PC-9 (cell line): ENCODE measurements at regions not wholly inside any gene's neighbourhood (a gene's known extent, or its start where the extent isn't known, plus 50 kb on each side); places are given as distances from the start of the nearest gene placed in this dataset.

Source experiments
- BruUV-seq: library from RNA; stranded (reverse); fragments of 400-500 nt; replicated peaks from 2 replicates; lab custom pipeline; 2021; lab: Mats Ljungman, UMichigan
- CTCF ChIA-PET: fragments of 300-600 bp; sonication (Branson Sonifier 250); formaldehyde crosslinking; loops from one replicate; lab custom pipeline; 2022; ENCODE audit warnings: antibody characterized with exemption; lab: Charles Lee
- POLR2A ChIA-PET: fragments of 300-600 bp; sonication (Branson Sonifier 250); formaldehyde crosslinking; loops from one replicate; lab custom pipeline; 2022; ENCODE audit warnings: antibody characterized with exemption; ENCODE audit not compliant: unreplicated experiment; lab: Charles Lee
- DNase-seq, 2 experiments: peaks; one replicate each; pipeline versions ENCODE4 v3.0.0 to v3.0.0-alpha.2; 2015 to 2022; ENCODE audit warnings: mixed read lengths in 1 of 2
- H2AFZ ChIP-seq: fragments of 200-600 bp; sonication (generic); 2 replicates; pipeline ENCODE4 v1.8.1; 2017; ENCODE audit warnings: antibody characterized with exemption
- H3F3A ChIP-seq: fragments of 200-600 bp; sonication (generic); 2 replicates; pipeline ENCODE4 v1.8.1; 2017; ENCODE audit warnings: antibody characterized with exemption, mild to moderate bottlenecking, low read depth; ENCODE audit not compliant: insufficient read depth
- H3K27ac ChIP-seq: fragments of 200-600 bp; sonication (generic); 2 replicates; pipeline ENCODE4 v1.6.1; 2016; ENCODE audit warnings: mixed run types
- H3K27me3 ChIP-seq: fragments of 200-600 bp; sonication (generic); 2 replicates; pipeline ENCODE4 v1.6.1; 2016; ENCODE audit warnings: low read depth, mixed run types; ENCODE audit not compliant: insufficient read depth
- H3K36me3 ChIP-seq: fragments of 200-600 bp; sonication (generic); 2 replicates; pipeline ENCODE4 v1.6.1; 2016; ENCODE audit warnings: low read depth, mixed run types
- H3K4me1 ChIP-seq: fragments of 200-600 bp; sonication (generic); replicated peaks from 2 replicates; pipeline ENCODE4 v1.6.1; 2016; ENCODE audit warnings: mixed run types; ENCODE audit not compliant: insufficient read depth
- H3K4me2 ChIP-seq: fragments of 200-600 bp; sonication (generic); 2 replicates; pipeline ENCODE4 v1.6.1; 2017; ENCODE audit warnings: mixed run types
- H3K4me3 ChIP-seq: fragments of 200-600 bp; sonication (generic); 2 replicates; pipeline ENCODE4 v1.6.1; 2016; ENCODE audit warnings: mixed run types
- H3K79me2 ChIP-seq: fragments of 200-600 bp; sonication (generic); 2 replicates; pipeline ENCODE4 v1.6.1; 2017; ENCODE audit warnings: low read depth, mixed run types
- H3K9me2 ChIP-seq: fragments of 200-600 bp; sonication (generic); 2 replicates; pipeline ENCODE4 v1.8.1; 2017; ENCODE audit warnings: mild to moderate bottlenecking; ENCODE audit not compliant: insufficient read depth
- H3K9me3 ChIP-seq: fragments of 200-600 bp; sonication (generic); 2 replicates; pipeline ENCODE4 v1.8.1; 2016; ENCODE audit warnings: low read depth; ENCODE audit not compliant: insufficient read depth
- H4K20me1 ChIP-seq: fragments of 200-600 bp; sonication (generic); 2 replicates; pipeline ENCODE4 v1.8.1; 2017; ENCODE audit not compliant: insufficient read depth
- CTCF ChIP-seq: fragments of 200-600 bp; sonication (generic); conservative IDR thresholded peaks from 2 replicates; pipeline ENCODE4 v1.6.1; 2017; ENCODE audit warnings: mixed run types, antibody characterized with exemption, mild to moderate bottlenecking, moderate library complexity
- EZH2 ChIP-seq: fragments of 200-600 bp; sonication (generic); IDR thresholded peaks from 2 replicates; pipeline ENCODE4 v1.8.0; 2017; ENCODE audit warnings: antibody characterized with exemption, low read depth
- intact Hi-C: fragments of 100-400 bp; cut with micrococcal nuclease; formaldehyde crosslinking; loops from one replicate; pipeline ENCODE4 v1.10.0; 2022; ENCODE audit not compliant: unreplicated experiment

GRCh38 chr13:69178000-69178399 lies 929.6 kb upstream of the ATXN8OS start:
- H3K4me2 ChIP-seq = no peak overlapping the region
- no peak for TF ChIP-seq CTCF
- no peak for TF ChIP-seq EZH2
- BruUV-seq = no TSS peak
- ChIA-PET CTCF (no interaction called here), POLR2A (no interaction called here)
- no peaks in the 10 kb centered on the region for H4K20me1 ChIP-seq
- no peak overlapping the region for H2AFZ ChIP-seq
- no peaks in the 10 kb centered on the region for H3K9me3 ChIP-seq
- H3K36me3 ChIP-seq = no peaks in the 10 kb centered on the region
- no peak for DNase-seq
- H3K79me2 ChIP-seq = no peaks in the 10 kb centered on the region
- H3K27ac ChIP-seq = no peak overlapping the region
- no peaks in the 10 kb centered on the region for H3K27me3 ChIP-seq
- no peaks in the 10 kb centered on the region for H3F3A ChIP-seq
- no peaks in the 10 kb centered on the region for H3K4me1 ChIP-seq
- no peaks in the 10 kb centered on the region; the same call in 1 of the 2 replicates for H3K9me2 ChIP-seq
- intact Hi-C loops = no loop called here
- H3K4me3 ChIP-seq = no peak overlapping the region

- no peaks in the 10 kb centered on the region for H3K79me2 ChIP-seq
- H3K27me3 ChIP-seq = no peaks in the 10 kb centered on the region
- H3F3A ChIP-seq = no peaks in the 10 kb centered on the region
- no peaks in the 10 kb centered on the region for H3K36me3 ChIP-seq
- no peaks in the 10 kb centered on the region for H3K9me2 ChIP-seq
- no TSS peak for BruUV-seq
- TF ChIP-seq EZH2 (no peak), CTCF (no peak)
- no peaks in the 10 kb centered on the region for H3K4me1 ChIP-seq
- no peaks in the 10 kb centered on the region for H3K9me3 ChIP-seq
- no peak for DNase-seq
- peak overlapping the region; percentile 58; the same call in 1 of the 2 replicates for H2AFZ ChIP-seq
- intact Hi-C loops = no loop called here
- H3K27ac ChIP-seq = no peak overlapping the region
- H3K4me2 ChIP-seq = no peak overlapping the region
- ChIA-PET CTCF (no interaction called here), POLR2A (no interaction called here)
- H3K4me3 ChIP-seq = no peak overlapping the region
- H4K20me1 ChIP-seq = no peaks in the 10 kb centered on the region; the same call in 1 of the 2 replicates
These were observed 939.2 kb upstream of the ATXN8OS start for GRCh38 chr13:69168436-69168835.

GRCh38 chr13:69155136-69155535 lies 952.5 kb upstream of the ATXN8OS start:
- Histone ChIP-seq H3K79me2 (no peaks in the 10 kb centered on the region), H3K9me2 (no peaks in the 10 kb centered on the region), H3K4me1 (no peaks in the 10 kb centered on the region), H4K20me1 (no peaks in the 10 kb centered on the region), H3K27ac (no peak overlapping the region), H3K27me3 (no peaks in the 10 kb centered on the region), H3K9me3 (no peaks in the 10 kb centered on the region), H3K36me3 (no peaks in the 10 kb centered on the region), H3F3A (no peaks in the 10 kb centered on the region), H3K4me2 (no peak overlapping the region), H2AFZ (no peak overlapping the region), H3K4me3 (no peak overlapping the region)
- ChIA-PET CTCF (no interaction called here), POLR2A (no interaction called here)
- no TSS peak for BruUV-seq
- no peak for DNase-seq
- no peak for TF ChIP-seq EZH2
- no peak for TF ChIP-seq CTCF
- intact Hi-C loops = no loop called here
